ENCODE measurements at regions not wholly inside any gene's neighbourhood (a gene's known extent, or its start where the extent isn't known, plus 50 kb on each side); places are given as distances from the start of the nearest gene placed in this dataset.

DNA sequence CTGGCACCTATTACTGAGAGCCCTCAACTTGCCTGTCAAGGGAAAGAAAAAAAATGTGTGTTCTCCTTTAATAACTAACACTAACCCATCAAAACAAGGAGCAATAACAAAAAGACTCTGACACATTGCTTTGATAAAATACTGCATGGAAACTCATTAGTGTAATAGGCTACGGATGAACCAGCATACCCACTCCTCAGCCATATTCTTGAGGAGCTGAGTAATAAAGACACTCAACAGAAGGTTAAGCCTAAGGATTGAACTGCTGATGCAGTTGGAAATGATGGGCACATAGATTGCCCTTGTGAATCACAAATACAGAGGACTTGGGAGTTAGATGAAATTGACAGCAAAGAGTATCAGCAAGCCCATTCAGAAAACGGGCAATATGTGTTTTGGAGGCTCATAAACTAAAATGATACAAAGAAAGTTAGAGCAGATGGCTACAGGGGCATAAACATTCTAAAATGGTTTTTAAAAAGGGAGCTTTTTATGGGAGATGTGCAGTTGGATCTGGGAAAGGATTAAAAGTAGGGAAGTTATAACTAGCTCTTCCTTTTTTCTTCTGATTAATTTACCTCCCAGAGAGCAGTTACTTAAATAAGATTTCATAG, 447.6 kb upstream of the IL12A start:
- no peak for DNase-seq (ENCODE audit: low read depth)

DNA sequence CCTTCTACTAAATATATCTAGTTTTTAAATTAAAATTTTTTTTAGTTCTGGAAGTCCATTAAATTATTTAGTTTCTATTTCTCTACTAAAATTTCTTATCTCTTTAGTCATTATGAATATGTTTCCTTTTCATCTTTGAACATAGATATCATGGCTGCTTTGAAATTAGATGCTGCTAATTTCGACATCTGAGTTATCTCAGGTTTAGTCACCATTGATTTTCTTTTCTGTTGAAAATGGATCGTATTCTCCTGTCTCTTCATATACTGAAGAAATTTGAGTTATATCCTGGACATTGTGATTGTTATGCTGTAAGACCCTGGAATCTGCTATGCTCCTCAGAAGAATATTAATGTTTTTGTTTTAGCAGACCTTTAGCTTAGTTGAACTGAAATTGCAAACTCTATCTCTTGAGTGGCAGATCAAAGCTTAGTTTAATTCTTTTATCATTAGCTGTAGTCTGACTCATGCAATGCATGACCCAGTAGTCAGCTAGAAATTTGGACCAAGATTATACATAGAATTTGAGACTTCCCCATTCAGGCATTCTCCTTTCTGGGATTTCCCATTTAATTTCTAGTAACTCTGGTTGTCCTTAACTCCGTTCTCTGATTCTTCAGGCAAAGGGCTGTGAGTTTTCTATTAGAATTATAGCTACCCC, 439.8 kb upstream of the IL12A start:
- DNase-seq (ENCODE audit: low read depth): no peak

DNA sequence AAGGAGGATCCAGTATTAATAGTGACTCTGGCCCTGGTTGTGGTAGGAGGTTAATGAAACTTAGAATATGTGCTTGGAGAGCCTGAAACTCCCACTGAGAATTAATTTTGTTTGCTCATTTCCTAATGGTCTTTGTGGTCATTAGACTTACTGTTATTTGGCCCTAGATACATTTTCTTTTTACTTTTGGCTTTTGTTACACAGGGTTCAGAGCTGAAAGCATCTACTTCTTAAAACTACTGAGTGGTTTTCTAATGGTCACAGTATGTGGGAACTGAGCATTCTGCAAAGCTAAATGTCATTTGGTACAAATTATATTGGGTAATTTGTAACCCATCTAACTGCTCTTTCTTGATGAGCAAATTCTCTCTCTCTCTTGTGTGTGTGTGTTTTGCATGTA, 433.4 kb upstream of the IL12A start:
- no peak for DNase-seq (ENCODE audit: low read depth)

DNA sequence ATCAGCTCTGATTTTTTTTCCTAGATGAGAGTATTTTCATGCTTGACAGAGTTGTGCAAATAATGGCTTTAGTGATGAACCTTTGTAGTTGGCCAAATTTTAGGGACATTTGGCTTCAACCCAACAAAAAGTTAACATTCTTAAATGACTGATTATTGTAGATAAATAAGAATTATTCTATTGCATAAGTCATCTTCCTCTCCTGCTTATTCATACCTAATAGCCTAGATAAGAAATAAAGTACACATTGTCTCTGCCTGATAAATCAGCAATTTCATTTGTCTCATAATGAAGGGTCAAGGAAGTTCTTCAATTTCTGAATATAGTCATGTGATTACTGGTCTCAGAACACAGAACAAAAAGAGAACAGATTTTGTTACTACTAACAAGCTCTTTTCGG, 428.9 kb upstream of the IL12A start:
- DNase-seq (ENCODE audit: low read depth): no peak

DNA sequence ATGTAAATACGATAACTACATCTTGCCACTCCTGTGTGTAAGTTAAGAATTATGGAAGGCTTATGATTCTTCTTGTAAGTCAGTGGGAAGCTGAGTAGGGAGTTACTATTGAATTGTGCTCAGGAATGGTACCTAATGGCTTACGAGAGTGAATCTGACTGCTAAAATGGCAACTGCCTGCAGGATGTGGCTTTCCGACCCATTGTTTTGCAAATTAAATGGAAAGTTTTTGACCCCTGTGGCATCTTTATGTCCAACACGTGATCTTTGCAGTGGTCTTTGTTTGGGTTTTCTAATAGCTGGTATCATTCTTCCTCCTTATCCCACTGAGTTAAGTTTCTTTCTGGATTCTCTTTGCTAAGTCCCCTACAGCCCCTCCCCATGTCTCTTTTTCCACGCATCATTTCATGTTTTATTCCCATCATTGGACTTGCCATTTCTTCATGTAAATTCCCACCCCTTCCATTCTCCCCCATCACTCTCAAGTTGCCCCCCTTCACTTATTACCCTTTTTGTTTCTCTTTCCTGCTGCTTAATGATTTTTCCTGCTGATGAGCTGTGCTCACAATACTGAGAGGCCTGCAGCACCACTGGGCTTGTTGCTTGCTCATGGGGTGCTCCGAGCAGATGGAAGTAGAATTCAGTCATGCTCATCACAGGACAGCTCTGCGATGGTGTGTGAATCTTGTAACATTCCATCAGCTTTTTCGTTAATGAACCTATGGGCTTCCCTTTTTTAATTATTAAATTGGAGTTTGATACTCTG, 428.2 kb upstream of the IL12A start:
- no peak for DNase-seq (ENCODE audit: low read depth)

DNA sequence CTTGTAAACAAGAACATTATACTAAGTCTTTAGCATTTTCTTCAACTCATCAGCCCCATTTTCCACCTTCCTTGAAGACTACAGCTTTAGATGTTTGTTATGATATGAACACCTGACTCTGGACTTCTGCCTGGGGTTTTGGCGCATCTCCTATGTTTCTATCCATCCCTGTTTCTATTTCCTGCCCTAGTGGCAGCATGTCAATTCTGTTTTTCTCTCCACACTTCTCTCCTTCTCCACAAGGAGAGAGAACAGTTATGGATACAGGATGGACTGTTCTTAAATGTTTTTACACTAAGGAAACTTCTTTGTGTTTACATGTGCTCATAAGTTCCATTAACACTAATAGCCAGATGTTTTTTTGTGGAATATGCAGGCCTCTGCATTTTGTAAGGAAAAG, 423.3 kb upstream of the IL12A start:
- no peak for DNase-seq (ENCODE audit: low read depth)

DNA sequence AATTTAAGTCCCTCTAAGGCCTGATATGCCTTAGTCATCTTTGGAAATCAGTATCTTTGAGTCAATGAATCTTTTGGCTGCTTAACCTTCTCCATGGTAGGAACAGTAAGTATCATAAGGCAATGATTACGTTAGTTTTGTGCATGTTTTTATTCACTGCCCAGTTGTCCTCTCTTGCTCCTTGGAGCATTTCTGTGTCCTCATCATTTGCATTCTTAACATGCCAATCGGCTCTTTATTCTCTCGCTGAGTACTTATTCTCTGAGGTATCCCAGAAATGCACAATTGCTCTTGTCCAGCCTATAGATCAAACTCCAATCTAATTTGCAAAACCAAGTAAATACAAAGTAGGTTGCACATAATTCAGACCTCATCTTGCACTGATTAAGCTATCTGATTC, 405.0 kb upstream of the IL12A start:
- DNase-seq (ENCODE audit: low read depth): no peak

DNA sequence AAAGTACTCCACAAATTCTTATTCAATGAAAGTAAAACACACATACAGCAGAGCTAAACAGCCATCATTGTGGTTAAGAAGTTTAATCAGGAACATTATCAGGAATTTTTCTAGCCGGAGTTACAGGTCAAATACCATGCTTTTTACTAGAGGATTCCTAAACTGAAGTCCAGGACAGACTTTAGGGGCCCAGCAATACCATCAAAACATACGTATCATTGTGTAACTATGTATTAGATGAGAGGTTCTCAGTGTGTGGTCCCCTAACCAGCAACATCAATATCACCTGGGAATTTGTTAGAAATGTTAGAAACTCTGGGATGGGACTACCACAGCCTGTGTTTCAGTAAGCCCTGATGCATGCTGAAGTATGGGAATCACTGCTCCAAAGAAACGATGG, 404.2 kb upstream of the IL12A start:
- no peak for DNase-seq (ENCODE audit: low read depth)

DNA sequence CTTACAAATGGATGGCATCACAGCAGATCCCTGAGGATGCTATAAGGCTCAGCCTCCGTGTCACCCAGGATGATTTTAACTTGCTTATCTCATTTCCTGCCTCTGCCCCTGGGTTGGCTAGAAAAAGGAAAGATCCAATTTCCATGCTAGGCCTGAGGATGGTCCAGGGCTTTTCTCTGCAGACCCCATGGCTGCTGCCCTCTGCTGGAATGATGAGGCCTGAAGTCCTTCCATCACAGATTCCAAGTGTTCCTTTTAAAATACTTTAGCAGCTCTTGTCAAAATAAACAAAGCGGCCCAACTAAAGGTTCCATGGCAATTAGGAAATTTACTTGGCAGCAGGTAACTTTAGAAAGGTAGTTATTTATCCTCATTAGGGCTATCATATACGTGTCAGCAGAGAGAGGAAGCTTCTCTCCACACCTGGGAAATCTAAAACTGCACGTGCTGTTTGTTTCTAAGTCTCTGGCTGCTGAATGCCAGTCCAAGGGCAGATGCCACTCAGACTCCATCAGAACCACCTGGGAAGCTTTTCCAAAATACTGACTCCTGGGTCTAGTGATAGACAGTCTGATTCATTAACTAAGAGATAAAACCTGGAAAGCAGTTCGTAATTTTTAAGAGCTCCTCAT, 401.9 kb upstream of the IL12A start:
- DNase-seq (ENCODE audit: low read depth): no peak

DNA sequence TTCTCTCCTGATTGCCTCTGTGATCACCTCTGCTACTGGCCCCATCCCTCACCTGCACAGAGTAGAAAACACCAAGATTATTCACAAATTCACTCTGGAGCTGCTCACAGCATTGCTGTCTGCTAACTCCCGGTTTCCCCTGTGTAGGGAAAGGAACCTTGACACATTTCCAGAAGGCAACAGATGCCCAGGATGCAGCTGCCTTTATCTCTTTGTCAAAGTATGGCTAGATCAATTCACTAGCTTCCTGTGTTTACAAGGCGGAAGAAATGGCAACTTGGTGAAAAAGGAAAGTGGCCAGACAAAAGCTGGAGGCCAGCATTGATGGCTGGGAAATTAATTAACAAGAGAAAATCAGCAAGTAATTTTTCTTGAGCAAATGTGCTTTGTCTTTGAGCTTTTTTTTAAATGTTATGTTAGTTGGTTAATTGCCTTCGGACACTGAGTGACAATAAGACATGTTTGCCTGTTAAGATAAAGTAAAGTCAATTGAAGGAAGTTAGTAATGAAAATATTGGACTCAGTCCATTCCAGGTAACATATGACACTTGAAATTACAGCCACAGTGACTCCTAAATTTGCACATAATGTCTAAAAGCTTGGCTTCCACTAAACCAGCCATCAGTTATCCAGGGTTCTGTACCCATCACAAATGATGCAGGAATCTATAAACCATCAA, 394.6 kb upstream of the IL12A start:
- DNase-seq (ENCODE audit: low read depth): no peak

DNA sequence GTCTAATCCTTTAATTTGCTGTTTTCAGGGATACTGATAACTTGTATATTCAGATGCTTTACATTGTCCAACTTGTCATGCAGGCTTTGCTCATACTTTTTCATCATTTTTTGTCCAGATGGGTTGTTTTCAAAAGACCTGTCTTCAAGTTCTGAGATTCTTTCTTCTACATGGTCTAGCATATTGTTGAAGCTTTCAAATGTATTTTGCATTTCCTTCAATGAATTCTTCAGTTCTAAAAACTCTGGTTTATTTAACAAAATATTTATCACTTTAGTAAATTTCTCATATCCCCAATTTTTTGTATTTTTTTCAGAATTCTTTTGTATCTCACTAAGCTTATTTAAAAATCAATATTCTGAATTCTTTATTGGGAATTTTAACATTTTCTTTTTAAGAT, 388.3 kb upstream of the IL12A start:
- DNase-seq (ENCODE audit: low read depth): no peak

DNA sequence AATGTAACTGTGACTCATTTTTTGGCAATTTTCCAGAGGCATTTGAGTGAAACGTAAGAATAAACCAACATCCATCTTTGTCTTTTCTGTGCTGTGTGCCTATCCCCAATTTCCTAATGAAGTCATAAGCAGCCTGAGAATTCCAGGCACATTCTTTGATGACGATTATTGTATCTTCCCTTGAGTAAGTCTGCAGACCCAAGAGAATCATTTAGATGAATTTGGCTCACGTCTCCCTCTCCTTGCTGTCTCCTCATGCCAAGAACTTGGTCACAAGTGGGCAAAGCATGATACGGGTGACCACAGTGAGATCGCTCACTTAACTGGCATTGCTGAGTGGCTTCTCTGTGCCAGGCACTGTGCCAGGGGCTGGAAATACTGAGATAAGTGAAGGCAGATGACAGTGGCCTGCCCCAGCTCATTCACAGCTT, 384.5 kb upstream of the IL12A start:
- DNase-seq (ENCODE audit: low read depth): no peak

DNA sequence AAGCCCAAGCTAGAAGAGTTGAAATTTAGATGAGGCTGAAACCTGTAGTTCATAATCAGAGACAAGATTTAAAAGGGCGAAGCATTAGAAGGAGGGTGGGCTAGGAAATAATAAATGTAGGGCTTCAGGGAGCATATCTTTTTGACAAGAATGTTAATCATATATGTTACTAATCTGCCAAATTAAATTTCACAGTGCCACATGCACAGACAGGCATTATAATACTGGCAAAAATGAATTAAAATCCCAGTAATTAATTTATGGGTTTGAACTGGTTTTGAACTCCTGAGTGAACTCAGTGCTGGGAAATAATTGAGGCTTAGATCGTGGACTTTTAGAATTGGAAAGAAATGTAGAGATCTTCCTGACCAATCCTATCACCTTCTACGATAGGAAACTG, 383.5 kb upstream of the IL12A start:
- no peak for DNase-seq (ENCODE audit: low read depth)

DNA sequence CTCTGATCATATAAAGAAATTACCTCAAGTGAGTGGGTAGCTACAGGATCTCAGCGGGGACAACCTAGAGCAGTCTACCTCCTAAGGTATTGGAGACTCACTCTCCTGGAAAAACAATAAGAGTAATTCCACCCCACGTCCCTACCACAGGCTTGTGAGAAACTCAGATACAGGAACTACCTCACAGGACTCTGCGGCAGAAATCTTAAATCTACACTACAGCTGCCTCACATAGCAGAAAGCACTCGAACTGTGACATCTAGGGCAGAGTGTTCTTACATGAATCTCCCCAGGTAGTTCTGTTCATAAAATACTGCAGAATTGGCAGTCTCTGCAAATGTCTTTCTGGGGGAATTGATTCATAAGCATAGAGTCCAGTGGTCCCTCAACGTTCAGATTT, 382.9 kb upstream of the IL12A start:
- DNase-seq (ENCODE audit: low read depth): no peak

DNA sequence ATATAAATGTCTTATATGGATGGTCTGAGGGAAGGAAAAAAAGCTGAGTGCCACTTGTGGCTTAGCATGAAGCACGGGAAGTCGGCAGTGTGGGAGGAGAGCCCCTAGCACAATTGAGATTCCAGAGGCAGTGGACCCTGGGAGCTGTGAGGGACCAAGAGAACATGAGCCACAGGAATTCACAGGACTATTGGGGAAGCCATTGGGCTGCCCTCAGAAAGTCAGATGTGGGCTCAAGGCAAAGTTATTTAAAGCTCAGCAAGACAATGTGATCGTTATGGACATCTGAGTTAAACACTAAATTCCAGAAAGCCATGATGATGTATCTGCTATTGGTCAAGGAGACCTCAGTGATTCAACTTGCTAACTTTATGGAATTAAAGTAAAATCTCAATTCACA, 380.8 kb upstream of the IL12A start:
- no peak for DNase-seq (ENCODE audit: low read depth)

DNA sequence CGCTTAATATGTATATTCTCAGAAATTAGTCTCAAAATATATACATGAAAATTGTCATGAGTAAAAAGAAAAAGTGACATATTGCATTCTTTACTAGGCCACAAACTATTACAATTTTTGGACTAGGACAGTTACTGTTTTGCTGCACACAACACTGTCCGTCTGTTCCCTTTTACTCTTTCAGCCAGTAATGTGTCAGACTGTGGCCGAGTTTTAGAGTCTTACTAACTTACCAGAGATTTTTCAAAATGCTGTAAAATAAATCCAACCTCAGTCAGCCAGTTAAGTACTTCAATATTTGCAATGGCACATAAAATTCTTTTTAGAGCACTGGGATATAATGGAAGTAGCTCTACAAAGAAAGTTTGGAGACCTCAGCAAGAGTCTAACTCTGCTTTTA, 380.3 kb upstream of the IL12A start:
- DNase-seq (ENCODE audit: low read depth): no peak

DNA sequence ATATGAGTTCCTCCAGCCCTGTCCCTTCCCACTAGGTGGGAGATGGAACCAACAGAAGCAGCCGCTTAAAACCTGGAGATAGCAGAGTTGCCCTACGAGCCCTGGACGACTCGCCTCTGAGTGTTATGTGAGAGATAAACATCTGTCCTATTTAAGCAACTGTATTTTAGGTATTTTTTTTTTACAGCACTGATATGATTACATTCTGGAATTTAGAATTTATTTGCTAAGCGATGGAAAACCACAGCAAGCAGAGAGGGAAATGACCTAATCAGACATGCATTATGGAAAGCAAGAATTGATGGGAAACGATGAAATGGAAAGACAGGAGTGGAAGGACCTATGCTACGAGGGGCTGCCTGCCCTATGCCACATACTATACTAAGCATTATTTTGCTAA, 379.0 kb upstream of the IL12A start:
- no peak for DNase-seq (ENCODE audit: low read depth)

DNA sequence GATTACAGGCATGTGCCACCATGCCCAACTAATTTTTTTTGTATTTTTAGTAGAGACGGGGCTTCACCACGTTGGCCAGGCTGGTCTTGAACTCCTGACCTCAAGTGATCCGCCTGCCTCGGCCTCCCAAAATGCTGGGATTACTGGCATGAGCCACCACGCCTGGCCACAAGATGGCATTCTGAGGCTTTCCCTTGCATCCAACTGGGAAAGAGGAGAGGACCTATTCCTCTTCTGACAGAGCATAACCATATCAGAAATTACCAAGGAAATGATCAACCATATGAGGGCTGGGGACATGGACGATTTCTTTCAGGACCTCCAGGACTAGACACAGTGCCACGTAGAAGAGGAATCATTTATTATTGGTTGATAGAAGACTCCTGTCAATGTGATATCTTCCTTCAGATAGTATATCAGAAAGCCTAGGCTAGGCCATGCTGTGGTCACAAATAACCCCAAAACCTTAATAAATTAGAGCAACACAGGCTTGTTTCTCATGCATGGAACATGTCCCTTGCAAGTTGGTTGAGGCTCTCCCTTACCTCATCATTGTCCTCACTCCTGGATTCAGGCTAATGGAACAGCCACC, 372.3 kb upstream of the IL12A start:
- no peak for DNase-seq (ENCODE audit: low read depth)

DNA sequence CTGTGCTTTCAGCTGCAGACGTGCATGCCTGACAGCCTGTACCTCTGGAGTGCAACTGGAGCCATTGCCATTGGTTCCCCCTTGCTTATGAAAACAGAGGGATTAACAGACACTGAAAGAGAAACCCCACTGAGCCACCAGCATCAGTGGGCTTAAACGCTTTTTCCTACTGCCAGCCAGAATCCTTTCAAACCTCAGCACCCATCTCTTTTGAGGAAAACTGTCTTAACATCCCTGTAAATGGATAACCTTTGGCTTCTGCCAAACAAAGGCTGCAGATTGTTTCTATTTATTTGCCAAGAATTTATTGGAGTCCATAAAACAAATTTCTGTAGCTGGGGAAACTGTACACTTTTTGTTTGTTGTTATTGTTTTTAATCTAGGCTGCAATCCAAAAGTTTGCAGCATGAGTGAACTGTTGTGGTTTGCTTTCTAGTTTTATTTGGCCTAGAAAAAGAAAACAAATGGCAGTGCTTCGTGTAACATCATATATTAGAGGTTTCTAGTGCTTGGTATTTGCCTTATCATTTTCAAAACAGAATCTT, 369.2 kb upstream of the IL12A start:
- DNase-seq (ENCODE audit: low read depth): no peak

DNA sequence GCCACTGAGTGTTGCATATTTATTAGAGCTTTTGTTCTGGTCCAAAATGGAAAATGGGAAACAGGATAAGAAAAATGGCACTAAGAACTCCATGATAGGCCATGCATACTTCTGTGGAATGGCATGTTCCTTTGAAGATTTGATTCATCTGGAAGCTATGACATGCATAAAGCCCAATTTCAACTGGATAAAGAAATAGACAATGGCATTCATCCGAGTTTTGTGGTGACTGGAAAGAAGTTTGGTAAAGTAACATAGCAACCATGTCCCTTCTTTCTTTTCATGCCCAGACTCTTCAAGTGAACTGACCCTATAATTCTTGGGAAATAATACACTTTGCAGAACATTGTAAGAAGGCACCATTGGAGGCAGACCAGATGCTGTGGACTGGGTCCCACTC, 368.4 kb upstream of the IL12A start:
- no peak for DNase-seq (ENCODE audit: low read depth)

DNA sequence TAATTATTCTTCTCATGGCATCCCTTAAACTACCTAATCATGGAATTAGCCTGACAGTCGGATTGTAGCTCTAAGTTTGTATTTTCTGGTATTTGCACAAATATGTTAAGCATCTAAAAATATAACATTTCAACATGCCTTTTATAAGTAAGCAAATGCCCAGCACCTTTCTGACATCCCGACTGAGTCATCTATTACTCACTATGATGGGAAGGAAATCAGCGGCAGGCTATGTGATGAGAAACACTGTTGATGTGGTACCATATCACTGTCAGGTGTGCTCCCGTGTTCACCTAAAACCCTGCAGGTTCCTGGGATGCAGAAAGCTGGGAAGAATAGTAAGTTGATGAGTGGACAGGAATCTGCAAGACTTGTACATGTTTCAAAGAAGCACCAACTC, 367.8 kb upstream of the IL12A start:
- DNase-seq (ENCODE audit: low read depth): no peak

DNA sequence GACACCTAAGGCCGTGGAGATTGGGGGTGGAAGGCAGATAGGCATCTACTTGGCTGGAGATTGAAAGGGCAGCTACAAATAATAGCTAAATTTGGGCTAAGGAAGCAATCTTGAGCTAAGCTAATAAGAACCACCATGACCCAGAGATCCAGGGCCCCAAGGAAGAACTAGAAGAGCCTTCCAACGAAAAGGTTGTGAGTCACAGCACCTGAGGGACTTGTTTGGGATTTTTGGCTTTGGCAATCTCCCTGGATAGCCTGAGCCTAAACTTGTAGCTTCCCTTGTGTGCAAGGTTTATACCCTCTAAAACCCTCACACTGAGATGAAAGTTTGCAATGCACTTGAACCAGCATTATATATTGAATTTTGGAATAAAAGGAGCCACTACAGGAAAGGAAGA, 364.0 kb upstream of the IL12A start:
- DNase-seq (ENCODE audit: low read depth): no peak
